OCI-LY7 (cell line): ENCODE measurements at regions not wholly inside any gene's neighbourhood (a gene's known extent, or its start where the extent isn't known, plus 50 kb on each side); places are given as distances from the start of the nearest gene placed in this dataset.

ENCODE experiments used
- BruUV-seq: library from RNA; stranded (reverse); fragments of 400-500 nt; replicated peaks from 2 replicates; lab custom pipeline; 2021; lab: Mats Ljungman, UMichigan
- CTCF ChIA-PET: fragments of 300-600 bp; sonication (Branson Sonifier 250); formaldehyde crosslinking; loops from one replicate; lab custom pipeline; 2022; ENCODE audit warnings: antibody characterized with exemption; ENCODE audit not compliant: unreplicated experiment; lab: Charles Lee
- POLR2A ChIA-PET: fragments of 300-600 bp; sonication (Branson Sonifier 250); formaldehyde crosslinking; loops from one replicate; lab custom pipeline; 2022; ENCODE audit warnings: antibody characterized with exemption; lab: Charles Lee
- DNase-seq: peaks from one replicate; pipeline ENCODE4 v3.0.0-alpha.2; 2015; ENCODE audit warnings: low spot score
- H2AFZ ChIP-seq: fragments of 200-600 bp; sonication (generic), shearing (Covaris generic); 2 replicates; pipeline ENCODE4 v1.6.1; 2014; ENCODE audit warnings: mild to moderate bottlenecking, antibody characterized with exemption, low read length, moderate library complexity
- H3K27ac ChIP-seq: fragments of 200-600 bp; sonication (generic); 2 replicates; pipeline ENCODE4 v1.5.1; 2014; ENCODE audit warnings: mixed run types, low read depth, mild to moderate bottlenecking, moderate library complexity, low read length, inconsistent platforms; ENCODE audit not compliant: poor library complexity, severe bottlenecking
- H3K36me3 ChIP-seq: fragments of 200-600 bp; sonication (generic); 2 replicates; pipeline ENCODE4 v1.6.1; 2014; ENCODE audit warnings: mild to moderate bottlenecking, antibody characterized with exemption, low read length, moderate library complexity, mixed read lengths; ENCODE audit not compliant: insufficient read depth
- H3K4me1 ChIP-seq: fragments of 200-600 bp; sonication (generic); 2 replicates; pipeline ENCODE4 v1.5.1; 2014; ENCODE audit warnings: mild to moderate bottlenecking, low read length; ENCODE audit not compliant: insufficient read depth, poor library complexity, severe bottlenecking
- H3K4me2 ChIP-seq: fragments of 200-600 bp; sonication (generic); 2 replicates; pipeline ENCODE4 v1.6.1; 2014; ENCODE audit warnings: mild to moderate bottlenecking, low read length
- H3K4me3 ChIP-seq: fragments of 200-600 bp; sonication (generic); 2 replicates; pipeline ENCODE4 v1.5.1; 2014; ENCODE audit warnings: mild to moderate bottlenecking, low read depth, low read length; ENCODE audit not compliant: poor library complexity, severe bottlenecking
- H3K79me2 ChIP-seq: fragments of 200-600 bp; sonication (generic); 2 replicates; pipeline ENCODE4 v1.6.1; 2016; ENCODE audit warnings: low read depth, mild to moderate bottlenecking, low read length, moderate library complexity, mixed read lengths; ENCODE audit not compliant: insufficient read depth
- H3K9me2 ChIP-seq: fragments of 200-600 bp; sonication (generic); 2 replicates; pipeline ENCODE4 v1.6.1; 2016; ENCODE audit warnings: mild to moderate bottlenecking, low read length, mixed read lengths; ENCODE audit not compliant: insufficient read depth
- H3K9me3 ChIP-seq: fragments of 200-600 bp; sonication (generic); 2 replicates; pipeline ENCODE4 v1.6.1; 2014; ENCODE audit warnings: mild to moderate bottlenecking, mixed run types, low read length, mixed read lengths
- H4K20me1 ChIP-seq: fragments of 200-600 bp; sonication (generic); 2 replicates; pipeline ENCODE4 v1.6.1; 2014; ENCODE audit warnings: mild to moderate bottlenecking, antibody characterized with exemption, low read length, moderate library complexity, mixed read lengths; ENCODE audit not compliant: insufficient read depth
- CTCF ChIP-seq: fragments of 200-600 bp; sonication (generic); conservative IDR thresholded peaks from 2 replicates; pipeline ENCODE4 v1.5.1; 2014; ENCODE audit warnings: mild to moderate bottlenecking, antibody characterized with exemption, low read length, moderate library complexity, mixed read lengths
- EZH2phosphoT487 ChIP-seq: fragments of 200-600 bp; sonication (generic); IDR thresholded peaks from 2 replicates; pipeline ENCODE4 v1.6.1; 2018; ENCODE audit warnings: low read depth, borderline replicate concordance, mild to moderate bottlenecking, mixed run types, antibody characterized with exemption, low read length, moderate library complexity, mixed read lengths
- intact Hi-C: fragments of 100-400 bp; cut with micrococcal nuclease; formaldehyde crosslinking; loops from one replicate; pipeline ENCODE4 v1.10.0; 2022; ENCODE audit not compliant: unreplicated experiment

GRCh38 chr10:43983405-43983804, 334.7 kb upstream of the ZNF32 start:
- Histone ChIP-seq H3K4me2 (no peak overlapping the region), H3K4me1 (no peaks in the 10 kb centered on the region), H3K4me3 (no peak overlapping the region), H3K27ac (no peak overlapping the region), H3K36me3 (no peaks in the 10 kb centered on the region), H3K9me3 (no peaks in the 10 kb centered on the region), H4K20me1 (no peaks in the 10 kb centered on the region), H3K9me2 (no peaks in the 10 kb centered on the region), H3K79me2 (no peaks in the 10 kb centered on the region), H2AFZ (no peak overlapping the region)
- no TSS peak for BruUV-seq
- intact Hi-C loops: no loop called here
- DNase-seq: no peak
- POLR2A ChIA-PET: no interaction called here
- CTCF ChIA-PET: no interaction called here
- TF ChIP-seq EZH2phosphoT487 (no peak), CTCF (no peak)

DNA sequence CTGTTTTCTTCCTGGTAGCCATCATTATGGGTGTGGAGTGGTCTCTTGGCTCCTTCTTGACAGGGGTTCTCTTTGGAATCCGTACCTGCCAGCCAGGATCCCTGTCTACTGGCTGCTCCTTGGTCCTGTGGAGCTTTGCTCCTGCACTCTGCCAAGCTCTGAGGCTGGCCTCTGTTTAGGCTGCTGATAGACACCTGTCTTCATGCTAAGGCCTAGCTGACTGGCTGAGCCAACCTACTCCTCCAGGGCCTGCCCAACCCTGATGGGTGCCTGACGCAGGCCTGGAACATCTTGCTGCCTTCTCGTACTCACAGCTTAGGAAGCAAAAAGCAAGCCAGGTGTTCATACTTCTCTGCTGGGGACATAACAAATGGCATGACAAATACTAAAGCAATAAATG, 333.6 kb upstream of the ZNF32 start:
- TF ChIP-seq CTCF (no peak), EZH2phosphoT487 (no peak)
- CTCF ChIA-PET: no interaction called here
- no peak for DNase-seq
- H3K4me3 ChIP-seq: no peak overlapping the region
- no peak overlapping the region for H3K4me2 ChIP-seq
- no peaks in the 10 kb centered on the region for H3K36me3 ChIP-seq
- intact Hi-C loops: no loop called here
- POLR2A ChIA-PET: no interaction called here
- H3K4me1 ChIP-seq: no peaks in the 10 kb centered on the region
- no peaks in the 10 kb centered on the region for H4K20me1 ChIP-seq
- no peak overlapping the region for H3K27ac ChIP-seq
- H3K79me2 ChIP-seq: no peaks in the 10 kb centered on the region
- H3K9me2 ChIP-seq: no peaks in the 10 kb centered on the region
- BruUV-seq: no TSS peak
- no peak overlapping the region for H2AFZ ChIP-seq
- H3K9me3 ChIP-seq: no peaks in the 10 kb centered on the region

GRCh38 chr10:43981696-43982095, 333.0 kb upstream of the ZNF32 start:
- CTCF ChIA-PET: no interaction called here

More at GRCh38 chr10:43981696-43982095, 333.0 kb upstream of the ZNF32 start:
- no peak overlapping the region for H3K27ac ChIP-seq
- no TSS peak for BruUV-seq
- H3K36me3 ChIP-seq: no peaks in the 10 kb centered on the region
- DNase-seq: no peak
- H3K9me3 ChIP-seq: no peaks in the 10 kb centered on the region
- H3K9me2 ChIP-seq: no peaks in the 10 kb centered on the region
- no peak overlapping the region for H3K4me3 ChIP-seq
- H3K4me1 ChIP-seq: no peaks in the 10 kb centered on the region
- no peak overlapping the region for H2AFZ ChIP-seq
- TF ChIP-seq EZH2phosphoT487: no peak
- TF ChIP-seq CTCF: no peak
- POLR2A ChIA-PET: no interaction called here
- intact Hi-C loops: no loop called here
- no peak overlapping the region for H3K4me2 ChIP-seq
- no peaks in the 10 kb centered on the region for H3K79me2 ChIP-seq
- H4K20me1 ChIP-seq: no peaks in the 10 kb centered on the region
